ENCODE measurements at regions not wholly inside any gene's neighbourhood (a gene's known extent, or its start where the extent isn't known, plus 50 kb on each side); places are given as distances from the start of the nearest gene placed in this dataset.

- ChIA-PET CTCF (no interaction called here), POLR2A (ENCODE audit: unreplicated experiment) (no interaction called here)
- Histone ChIP-seq H3K36me3 (ENCODE audit: low read depth) (no peaks in the 10 kb centered on the region), H3K9me2 (ENCODE audit: insufficient read depth) (no peaks in the 10 kb centered on the region), H3K79me2 (ENCODE audit: low read depth) (no peaks in the 10 kb centered on the region), H3K4me2 (peak overlapping the region; percentile 30; the same call in 1 of the 2 replicates), H3K27ac (no peak overlapping the region), H3F3A (ENCODE audit: insufficient read depth, low read depth) (no peaks in the 10 kb centered on the region), H3K27me3 (ENCODE audit: insufficient read depth, low read depth) (no peaks in the 10 kb centered on the region), H2AFZ (no peak overlapping the region), H3K4me3 (no peak overlapping the region), H3K9me3 (ENCODE audit: insufficient read depth, low read depth) (no peaks in the 10 kb centered on the region), H4K20me1 (ENCODE audit: insufficient read depth) (no peaks in the 10 kb centered on the region), H3K4me1 (replicated peaks; ENCODE audit: insufficient read depth) (peaks cover 18% of the 10 kb centered on the region)
- intact Hi-C loops (cut with micrococcal nuclease; ENCODE audit: unreplicated experiment), result no loop called here
- no TSS peak for BruUV-seq (replicated peaks)
- no peak for TF ChIP-seq CTCF (conservative IDR thresholded peaks at IDR 0.05)
- TF ChIP-seq EZH2 (IDR thresholded peaks at IDR 0.05; ENCODE audit: low read depth), result no peak
- no peak for DNase-seq
Observed at GRCh38 chr2:217396586-217396985, 536.7 kb upstream of the TNP1 start.

GRCh38 chr2:217396165-217396564 is 536.3 kb upstream of the TNP1 start:
- no peaks in the 10 kb centered on the region for H3K36me3 ChIP-seq (ENCODE audit: low read depth)
- no peaks in the 10 kb centered on the region for H3K27me3 ChIP-seq (ENCODE audit: insufficient read depth, low read depth)
- no peaks in the 10 kb centered on the region for H4K20me1 ChIP-seq (ENCODE audit: insufficient read depth)
- no TSS peak for BruUV-seq (replicated peaks)
- intact Hi-C loops (cut with micrococcal nuclease; ENCODE audit: unreplicated experiment), result no loop called here
- ChIA-PET POLR2A (ENCODE audit: unreplicated experiment) (no interaction called here), CTCF (no interaction called here)
- H3K9me2 ChIP-seq (ENCODE audit: insufficient read depth), result no peaks in the 10 kb centered on the region
- no peak overlapping the region for H3K4me3 ChIP-seq
- H3K4me2 ChIP-seq, result peak overlapping the region; percentile 30
- peak in 1 of 2 experiments; percentile 67 for DNase-seq
- H3K27ac ChIP-seq, result no peak overlapping the region
- H2AFZ ChIP-seq, result no peak overlapping the region; the same call in 1 of the 2 replicates
- TF ChIP-seq CTCF (conservative IDR thresholded peaks at IDR 0.05) (no peak), EZH2 (IDR thresholded peaks at IDR 0.05; ENCODE audit: low read depth) (no peak)
- no peaks in the 10 kb centered on the region for H3F3A ChIP-seq (ENCODE audit: insufficient read depth, low read depth)
- no peaks in the 10 kb centered on the region for H3K79me2 ChIP-seq (ENCODE audit: low read depth)
- H3K4me1 ChIP-seq (replicated peaks; ENCODE audit: insufficient read depth), result peaks cover 18% of the 10 kb centered on the region
- peaks cover 3% of the 10 kb centered on the region; the same call in 1 of the 2 replicates for H3K9me3 ChIP-seq (ENCODE audit: insufficient read depth, low read depth)

- Histone ChIP-seq H3K79me2 (ENCODE audit: low read depth) (no peaks in the 10 kb centered on the region), H3K4me2 (no peak overlapping the region), H3K36me3 (ENCODE audit: low read depth) (no peaks in the 10 kb centered on the region), H3K4me3 (no peak overlapping the region), H3K9me3 (ENCODE audit: insufficient read depth, low read depth) (peaks cover 16% of the 10 kb centered on the region), H3K9me2 (ENCODE audit: insufficient read depth) (no peaks in the 10 kb centered on the region), H3K4me1 (replicated peaks; ENCODE audit: insufficient read depth) (peaks cover 18% of the 10 kb centered on the region), H3K27me3 (ENCODE audit: insufficient read depth, low read depth) (no peaks in the 10 kb centered on the region), H2AFZ (no peak overlapping the region), H3F3A (ENCODE audit: insufficient read depth, low read depth) (no peaks in the 10 kb centered on the region), H3K27ac (no peak overlapping the region), H4K20me1 (ENCODE audit: insufficient read depth) (no peaks in the 10 kb centered on the region)
- no TSS peak for BruUV-seq (replicated peaks)
- DNase-seq, result peak in 1 of 2 experiments; percentile 63
- TF ChIP-seq CTCF (conservative IDR thresholded peaks at IDR 0.05) (no peak), EZH2 (IDR thresholded peaks at IDR 0.05; ENCODE audit: low read depth) (no peak)
- POLR2A ChIA-PET (ENCODE audit: unreplicated experiment), result no interaction called here
- CTCF ChIA-PET, result no interaction called here
- intact Hi-C loops (cut with micrococcal nuclease; ENCODE audit: unreplicated experiment), result no loop called here
Observed at GRCh38 chr2:217394510-217395351, 534.9 kb upstream of the TNP1 start.

Data from PC-9 (cell line).